GM04504 (cell line): ENCODE measurements at regions not wholly inside any gene's neighbourhood (a gene's known extent, or its start where the extent isn't known, plus 50 kb on each side); places are given as distances from the start of the nearest gene placed in this dataset.

Source experiments
- DNase-seq: peaks from one replicate; pipeline ENCODE4 v3.0.0-alpha.2; 2012; ENCODE audit warnings: low read depth

DNA sequence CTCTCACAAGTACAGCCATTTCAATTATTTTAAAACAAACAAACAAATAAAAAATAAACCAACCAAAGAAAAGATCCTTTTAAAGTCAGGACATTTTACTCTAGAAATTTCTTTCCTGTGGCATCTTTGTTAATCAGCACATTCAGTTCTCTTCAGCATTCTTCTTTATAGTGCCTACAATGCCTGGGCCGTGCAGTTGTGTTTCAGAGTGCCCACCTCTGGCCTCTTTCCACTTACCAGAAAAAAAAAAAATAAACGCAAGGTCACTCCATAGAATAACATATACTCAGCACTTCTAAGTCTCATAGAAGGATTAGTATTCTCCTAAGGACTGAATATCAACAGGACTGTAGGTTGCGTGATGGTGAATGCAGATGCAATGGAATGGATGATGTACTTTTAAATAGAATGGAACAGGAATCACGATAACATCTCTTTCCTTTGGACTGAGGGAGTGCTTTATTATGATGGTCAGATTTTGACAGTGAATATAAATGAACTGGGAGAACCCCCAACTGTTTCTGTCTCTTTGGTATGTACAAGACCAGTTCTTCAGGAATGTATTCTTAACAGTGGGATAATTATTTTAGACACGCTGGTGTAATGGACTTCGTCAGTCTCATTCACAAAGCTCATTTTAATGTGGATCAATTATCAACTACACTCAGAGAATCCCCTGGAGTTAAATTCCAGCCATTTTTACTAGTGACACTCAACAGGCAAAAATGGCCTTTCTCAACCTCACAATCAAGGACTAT is 125.0 kb upstream of the NBEA start:
- DNase-seq: no peak

DNA sequence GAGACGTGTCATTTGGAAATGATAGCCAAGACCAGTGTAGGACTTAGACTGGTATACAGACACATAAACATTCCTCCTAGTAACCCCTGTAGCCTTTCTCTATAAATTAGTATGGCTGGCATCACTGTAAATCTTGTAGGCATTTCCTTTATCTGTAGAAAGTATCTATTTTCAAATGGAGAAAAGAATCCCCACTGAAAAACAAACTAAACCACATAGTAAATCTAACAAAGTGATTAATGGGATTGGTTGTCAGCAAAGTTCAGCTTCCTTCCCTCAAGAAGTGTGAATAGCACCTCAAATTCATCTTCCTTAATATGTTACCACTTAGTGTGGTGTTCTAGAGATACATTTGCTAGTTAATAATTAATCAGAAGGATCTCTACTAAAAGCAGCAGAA is 119.4 kb upstream of the NBEA start:
- DNase-seq: no peak

DNA sequence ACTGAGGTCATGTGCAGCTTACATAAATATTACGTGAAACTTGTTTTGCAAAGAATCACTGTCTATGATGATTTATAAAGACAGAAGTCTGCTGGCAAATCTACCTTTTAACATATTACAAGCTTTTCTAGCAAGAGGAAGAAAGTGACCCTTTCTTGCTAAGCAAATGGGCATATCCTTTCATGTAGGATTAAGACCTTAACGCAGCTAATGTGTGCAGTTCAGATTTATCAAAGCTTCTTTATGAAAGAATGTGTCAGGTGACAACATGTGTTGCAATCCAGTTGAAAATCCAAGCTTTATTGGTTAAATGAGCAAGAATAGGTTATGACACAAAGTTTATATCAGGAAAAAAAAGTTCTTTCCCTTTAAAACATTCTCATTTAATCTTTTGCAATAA is 115.6 kb upstream of the NBEA start:
- DNase-seq: no peak

DNA sequence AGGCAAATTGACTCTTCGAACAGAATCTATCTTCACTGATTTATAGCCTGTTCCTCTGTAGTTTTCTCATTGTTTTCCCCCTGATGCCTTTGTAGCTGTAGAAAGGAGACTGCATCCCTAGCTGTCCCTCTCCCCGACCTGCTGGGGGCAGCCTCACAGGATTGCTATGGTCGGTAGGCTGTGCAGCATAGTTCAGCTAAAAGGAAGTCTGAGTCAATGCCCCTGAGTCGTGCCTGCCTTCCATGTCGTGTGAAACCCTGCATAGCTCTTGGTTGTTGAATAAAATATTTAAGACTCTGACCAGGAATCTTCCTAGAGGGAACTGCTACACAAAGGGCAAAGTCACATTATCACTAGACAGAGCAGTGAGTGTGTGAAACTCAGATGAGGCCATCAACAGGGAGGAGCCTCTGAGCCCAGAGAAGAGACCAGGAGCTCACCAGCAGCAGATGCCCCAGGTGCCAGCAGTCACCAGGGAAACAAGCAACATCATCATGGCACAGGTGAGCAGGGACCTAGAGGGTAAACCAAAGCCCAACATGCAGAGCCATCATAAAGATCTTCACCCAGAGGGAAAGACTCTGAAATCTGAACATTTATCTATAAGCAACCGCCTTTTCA is 108.4 kb upstream of the NBEA start:
- DNase-seq: no peak

DNA sequence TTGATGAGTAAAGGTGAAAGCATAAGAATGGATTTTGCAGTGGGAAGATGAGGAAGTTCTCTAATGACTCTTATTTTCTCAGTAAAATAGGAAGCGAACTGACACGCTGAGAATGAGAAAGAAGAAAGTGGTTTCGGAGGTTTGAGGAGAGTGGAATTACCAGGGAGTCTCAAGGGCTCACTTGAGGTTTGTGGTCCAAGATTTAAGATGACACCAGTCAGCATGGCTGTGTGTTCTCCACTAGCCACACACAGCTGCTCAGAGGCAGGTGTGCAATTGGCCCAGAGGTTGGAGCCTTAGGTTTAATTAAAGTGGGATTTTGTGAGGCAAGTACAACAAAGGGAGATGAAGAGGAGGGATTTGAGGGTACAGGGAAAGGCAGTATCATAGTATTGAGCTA is 99.6 kb upstream of the NBEA start:
- DNase-seq: no peak

DNA sequence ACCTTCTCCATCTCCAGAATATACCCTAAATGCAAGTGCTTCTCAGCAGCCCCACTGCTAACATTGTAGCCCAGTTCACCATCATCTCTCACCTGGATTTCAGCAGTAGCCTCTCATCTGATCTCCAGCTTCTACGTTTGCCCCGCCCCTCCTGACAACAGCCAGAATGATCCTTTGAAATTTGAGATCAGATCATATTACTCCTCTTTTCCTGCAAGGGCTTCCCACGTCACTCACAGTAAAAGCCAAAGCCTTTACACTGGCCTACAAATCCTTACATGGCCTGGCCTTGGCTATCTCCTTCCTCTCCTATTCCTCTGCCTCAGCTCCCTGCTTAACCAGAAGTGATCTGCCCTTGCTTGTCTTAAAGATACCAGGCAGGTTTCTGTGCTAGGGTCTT is 94.3 kb upstream of the NBEA start:
- no peak for DNase-seq

DNA sequence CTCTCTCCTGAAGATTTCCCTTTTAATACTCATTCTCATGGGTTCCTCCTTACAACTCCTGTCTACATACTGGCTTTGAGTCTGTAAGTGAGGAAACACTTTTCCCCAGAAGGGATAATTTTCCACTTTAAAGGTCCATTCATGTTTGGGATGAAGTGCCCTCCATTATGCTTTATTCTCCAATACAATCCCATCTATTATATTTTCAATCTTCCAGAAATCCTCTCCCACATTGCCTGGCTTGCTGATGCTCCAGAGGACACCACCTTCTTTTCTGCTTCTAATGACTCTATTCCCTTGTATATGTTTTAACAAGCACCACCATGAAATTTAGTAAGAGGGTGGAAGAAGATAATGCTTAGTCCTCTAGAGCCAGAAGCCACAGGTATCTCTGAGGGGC is 92.7 kb upstream of the NBEA start:
- no peak for DNase-seq

DNA sequence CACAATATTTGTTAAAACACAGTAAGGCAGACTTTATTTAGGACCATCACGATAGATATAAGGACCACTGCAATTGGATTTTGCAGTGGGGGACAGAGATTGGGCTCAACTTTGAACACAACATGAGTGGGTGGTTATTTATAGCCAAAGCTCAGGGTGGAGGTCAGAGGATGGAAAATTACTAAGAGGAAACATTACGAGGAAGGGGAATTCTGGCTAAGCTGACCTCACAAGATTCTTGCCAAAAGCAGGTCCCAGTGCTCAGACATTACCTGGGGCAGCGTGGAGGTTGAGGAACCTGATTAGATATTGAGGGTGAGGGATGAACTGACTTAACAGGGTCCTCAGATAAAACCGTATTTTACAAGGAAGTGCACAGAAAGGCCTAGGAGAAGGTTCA is 88.9 kb upstream of the NBEA start:
- no peak for DNase-seq

DNA sequence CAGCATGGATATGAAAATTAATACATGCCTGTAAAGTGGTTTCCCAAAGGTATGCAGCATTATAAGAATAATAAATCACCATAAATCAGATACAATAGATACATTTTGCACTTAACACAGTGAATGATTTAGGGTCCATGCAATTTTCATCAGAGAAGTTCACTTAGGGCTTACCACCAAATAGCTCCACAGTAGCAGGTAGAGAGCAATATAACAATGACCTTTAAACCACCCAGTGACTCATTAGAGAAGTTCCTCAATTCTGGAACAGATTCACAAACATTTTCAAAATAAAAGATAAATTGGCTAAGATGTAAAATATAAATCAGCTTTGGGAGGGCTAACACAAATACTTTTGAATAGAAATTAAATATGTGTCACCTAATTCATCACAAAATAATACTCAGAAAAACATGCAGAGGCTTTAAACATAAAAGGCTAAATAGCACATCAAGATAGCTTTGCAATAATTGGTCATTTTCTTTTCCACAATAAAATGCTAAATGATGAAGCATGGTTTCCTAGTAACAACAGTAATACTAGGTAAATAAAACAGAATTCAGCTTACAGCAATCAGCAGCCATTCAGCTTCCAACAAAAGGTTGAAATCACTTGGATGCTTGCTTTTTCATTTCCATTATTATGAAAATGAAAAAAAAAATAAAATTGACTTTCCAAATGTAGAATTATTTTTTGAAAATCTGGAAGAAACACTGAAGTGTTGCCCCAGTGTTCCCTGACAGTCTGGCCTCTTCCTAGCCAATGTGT is 84.3 kb upstream of the NBEA start:
- no peak for DNase-seq

DNA sequence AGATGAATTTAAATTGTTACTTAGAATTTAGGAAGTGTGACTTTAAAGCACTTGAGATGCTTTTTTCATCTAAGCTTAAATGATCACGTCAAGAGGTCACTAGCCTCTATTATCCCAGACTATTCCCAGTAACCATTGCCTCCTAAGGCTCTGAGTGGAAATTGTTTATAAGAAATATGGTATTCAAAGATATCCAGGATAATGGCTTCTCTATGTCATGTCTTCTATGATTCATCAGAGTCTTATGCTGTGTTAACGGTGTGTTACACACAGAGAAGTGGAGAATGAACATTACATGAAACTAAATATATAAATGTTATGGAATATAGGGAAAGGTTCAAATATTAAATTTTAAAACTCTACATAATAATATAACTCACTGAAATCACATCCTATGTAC is 79.8 kb upstream of the NBEA start:
- no peak for DNase-seq

DNA sequence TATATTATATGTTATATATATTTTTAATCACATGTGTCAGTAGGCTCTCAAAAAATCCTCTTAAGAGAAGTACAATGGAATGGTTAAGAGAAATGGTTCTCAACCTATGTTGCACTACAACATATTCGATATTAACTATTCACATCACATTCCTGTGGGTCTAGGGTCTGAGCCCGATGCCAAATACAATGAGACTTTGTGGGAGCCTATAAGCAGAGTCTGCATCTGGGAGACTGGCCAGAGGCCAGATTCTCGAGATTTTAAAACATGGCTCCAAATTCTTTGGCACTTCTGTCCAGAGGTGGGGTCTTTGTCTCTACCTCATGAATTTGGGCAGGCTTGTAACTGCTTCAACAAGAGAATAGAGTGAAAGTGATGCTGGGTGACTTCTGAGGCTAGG is 79.4 kb upstream of the NBEA start:
- no peak for DNase-seq

DNA sequence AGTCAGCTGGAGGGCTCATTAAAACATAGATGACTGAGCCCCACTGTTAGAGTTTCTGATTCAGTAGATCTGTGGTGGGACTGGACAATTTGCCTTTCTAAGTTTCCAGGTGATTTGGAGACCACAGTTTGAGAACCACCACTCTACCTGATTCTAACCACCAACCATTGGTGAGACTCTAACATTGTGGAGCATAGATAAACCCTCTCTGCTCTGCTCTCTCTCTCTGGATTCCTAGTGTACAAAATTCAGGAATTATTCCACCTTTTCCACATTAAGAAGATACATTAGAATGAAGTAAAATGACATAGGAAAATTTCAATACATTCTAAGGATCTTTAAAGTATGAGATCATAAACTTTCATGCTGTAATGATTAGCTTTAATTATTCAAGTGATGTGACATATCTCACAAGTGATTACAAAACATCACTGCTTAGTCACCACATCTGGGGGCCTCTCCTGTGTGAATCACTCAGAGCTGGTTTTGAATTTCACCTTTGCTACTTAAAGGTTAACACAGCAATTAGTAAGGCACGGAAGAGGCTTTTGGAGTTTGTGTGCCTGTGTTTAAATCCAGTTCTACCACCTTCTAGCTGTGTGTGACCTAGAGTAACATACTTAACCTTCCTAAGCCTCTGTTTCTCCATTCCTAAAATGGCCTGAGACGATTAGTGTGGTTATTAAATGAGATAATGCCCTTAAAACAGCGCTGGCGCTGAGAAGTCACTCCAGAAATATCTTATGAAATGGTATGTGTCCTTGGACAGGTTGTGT is 78.5 kb upstream of the NBEA start:
- peak; percentile 81 for DNase-seq

DNA sequence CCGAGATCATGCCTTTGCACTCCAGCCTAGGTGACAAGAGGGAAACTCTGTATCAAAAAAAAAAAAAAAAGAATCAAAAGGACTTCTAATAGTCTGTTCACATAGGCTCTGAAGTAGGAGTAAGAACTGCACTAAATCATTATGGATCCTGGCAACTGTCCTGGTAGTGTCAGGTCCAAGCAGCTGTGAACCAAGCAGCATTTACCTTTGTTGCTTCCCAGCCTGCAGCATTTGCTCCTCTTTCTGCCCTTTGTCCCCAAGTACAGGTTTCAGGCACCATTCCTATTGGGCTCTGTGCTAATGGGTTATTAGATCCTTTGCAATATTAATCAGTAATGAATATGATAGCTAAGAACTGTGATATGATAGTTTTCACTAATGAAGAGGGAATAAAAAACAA is 77.4 kb upstream of the NBEA start:
- DNase-seq: no peak

DNA sequence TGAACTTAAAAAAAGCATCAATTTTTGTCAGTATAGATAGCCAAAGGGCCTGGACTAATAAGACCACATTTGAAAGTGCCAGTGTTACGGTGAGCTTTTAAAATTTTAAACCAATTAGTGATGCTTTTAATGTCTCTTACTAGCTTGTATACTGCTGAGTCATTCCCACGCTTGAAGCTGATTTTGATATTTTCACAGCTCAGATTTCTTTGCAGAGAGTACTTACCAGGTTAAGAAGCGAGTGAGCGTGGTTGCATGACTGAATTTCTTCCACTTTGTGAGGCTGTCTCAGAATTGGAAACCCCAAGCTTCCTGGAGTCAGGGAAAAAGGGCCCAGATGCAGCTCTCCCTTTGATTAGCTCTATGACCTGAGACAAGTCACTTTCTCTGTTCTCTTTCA is 74.5 kb upstream of the NBEA start:
- peak; percentile 9 for DNase-seq

DNA sequence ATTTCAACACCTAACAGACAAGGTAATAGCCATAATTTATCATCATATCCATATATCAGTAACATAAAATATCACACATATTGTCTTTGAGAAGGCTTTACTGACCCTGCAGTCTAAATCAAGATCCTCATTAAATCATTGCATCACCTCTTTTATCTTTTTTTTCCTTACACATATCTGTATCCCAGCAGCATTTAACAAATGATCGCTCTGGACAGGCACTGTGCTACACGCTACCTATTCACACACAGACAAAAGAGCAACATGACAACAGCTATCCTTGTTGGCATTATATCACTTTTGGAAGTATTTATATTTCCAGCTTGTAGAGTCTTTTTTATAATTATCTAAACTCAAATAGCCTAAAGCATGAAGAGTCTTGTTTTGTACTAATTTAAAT is 73.3 kb upstream of the NBEA start:
- no peak for DNase-seq

DNA sequence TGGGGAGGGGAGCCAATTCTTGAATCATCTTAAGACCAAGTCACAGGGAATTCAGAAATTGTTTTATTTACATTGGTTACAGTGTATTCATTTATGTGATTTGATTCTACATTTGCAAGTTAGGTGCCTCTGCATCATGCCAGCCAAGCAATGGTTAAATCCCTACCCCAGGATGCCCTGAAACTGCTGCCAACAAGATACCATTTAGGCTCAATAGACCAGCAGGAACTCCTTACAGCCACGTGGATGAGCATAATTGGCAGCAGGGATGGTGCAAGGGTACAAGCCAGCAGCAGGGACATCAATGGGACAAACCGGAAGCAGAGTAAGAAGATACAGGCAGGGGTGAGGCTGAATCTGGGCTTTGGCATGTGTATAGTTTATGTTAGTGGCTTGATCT is 72.4 kb upstream of the NBEA start:
- no peak for DNase-seq

DNA sequence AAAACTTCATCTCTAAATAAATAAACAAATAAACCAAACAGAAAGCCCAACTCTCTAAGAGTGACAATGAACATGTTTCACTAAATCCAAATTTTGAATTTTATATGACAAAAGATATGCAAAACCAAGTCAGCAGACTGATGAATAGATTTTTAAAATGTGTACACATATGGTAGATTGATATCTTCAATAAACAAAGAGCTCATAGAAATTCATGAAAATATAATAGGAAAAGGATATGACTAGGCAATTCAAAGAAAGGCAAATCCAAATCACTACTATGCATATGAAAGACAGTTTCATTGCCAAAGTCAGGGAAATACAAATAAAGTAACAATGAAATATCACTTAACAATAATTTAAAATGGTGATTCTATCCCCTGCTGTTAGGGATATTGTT is 63.7 kb upstream of the NBEA start:
- DNase-seq: no peak

DNA sequence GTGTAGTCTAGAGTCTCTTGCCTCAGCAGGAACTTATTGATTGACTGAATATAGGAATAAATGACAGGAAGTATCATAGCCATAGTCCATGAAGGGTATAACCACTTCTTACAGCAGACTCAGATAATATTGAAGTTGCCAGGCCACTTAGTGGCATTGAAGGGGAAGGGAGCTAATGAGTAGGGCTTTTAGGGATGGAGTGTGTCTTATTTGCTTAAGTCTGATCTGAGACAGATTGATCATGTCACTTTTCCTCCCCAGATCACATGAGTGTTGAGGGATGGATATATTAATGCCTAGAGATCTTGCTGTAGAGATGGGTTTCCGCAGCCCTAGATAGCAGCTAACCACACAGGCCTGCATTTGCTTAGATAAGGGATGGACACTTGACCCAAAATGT is 62.2 kb upstream of the NBEA start:
- DNase-seq: no peak

DNA sequence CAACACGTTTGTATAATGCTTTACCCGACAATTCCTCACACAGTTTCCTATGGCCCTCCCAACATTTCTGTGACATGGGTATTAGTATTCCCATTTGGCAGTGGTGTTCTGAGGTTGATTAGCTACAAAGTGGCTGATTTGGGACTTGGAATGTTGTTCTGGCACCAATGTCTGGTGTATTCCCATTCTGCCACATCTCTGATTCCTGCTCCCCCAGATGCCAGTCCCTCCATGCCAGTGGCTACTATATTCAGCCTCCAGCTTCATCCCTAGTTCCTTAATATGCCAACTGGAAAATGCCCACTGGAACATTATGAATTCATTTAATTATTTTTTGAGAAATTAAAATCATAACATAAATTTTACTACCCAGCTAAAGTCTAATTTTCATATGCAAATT is 60.6 kb upstream of the NBEA start:
- no peak for DNase-seq

DNA sequence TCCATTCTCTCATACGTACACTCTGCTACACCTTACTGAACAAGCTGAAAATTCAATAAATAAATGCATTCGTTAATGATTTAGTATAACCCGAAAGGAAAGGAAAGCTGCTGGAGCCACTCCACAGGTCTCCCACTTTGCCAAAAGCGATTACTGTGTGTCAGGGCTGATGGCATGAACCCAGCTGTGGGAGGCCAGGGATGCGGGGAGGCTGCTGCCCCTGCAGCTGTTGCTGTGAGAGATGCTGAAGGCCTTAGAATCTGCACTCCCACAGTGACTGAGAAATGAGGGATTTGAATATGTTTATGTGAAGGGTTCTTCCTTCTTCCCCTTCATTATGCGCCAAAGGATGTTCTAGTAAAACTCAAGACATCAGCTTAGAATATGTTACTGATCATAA is 58.7 kb upstream of the NBEA start:
- DNase-seq: no peak

DNA sequence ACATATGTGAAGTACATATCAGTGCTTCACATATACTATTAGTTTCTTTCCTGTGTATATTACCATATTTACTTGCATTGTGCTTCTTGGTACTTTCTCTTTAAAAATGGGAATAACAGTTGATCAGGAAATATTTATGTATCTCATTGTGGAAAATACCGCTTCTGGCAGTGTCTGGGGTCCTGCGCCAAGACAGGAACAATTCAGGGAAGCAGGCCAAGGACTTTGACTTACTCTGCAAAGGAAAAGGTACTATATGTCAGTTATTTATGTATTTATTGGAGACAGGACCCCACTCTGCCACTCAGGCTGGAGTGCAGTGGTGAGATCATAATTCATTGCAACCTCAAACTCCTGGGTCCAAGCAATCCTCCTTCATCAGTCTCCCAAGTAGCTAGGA is 57.7 kb upstream of the NBEA start:
- no peak for DNase-seq

DNA sequence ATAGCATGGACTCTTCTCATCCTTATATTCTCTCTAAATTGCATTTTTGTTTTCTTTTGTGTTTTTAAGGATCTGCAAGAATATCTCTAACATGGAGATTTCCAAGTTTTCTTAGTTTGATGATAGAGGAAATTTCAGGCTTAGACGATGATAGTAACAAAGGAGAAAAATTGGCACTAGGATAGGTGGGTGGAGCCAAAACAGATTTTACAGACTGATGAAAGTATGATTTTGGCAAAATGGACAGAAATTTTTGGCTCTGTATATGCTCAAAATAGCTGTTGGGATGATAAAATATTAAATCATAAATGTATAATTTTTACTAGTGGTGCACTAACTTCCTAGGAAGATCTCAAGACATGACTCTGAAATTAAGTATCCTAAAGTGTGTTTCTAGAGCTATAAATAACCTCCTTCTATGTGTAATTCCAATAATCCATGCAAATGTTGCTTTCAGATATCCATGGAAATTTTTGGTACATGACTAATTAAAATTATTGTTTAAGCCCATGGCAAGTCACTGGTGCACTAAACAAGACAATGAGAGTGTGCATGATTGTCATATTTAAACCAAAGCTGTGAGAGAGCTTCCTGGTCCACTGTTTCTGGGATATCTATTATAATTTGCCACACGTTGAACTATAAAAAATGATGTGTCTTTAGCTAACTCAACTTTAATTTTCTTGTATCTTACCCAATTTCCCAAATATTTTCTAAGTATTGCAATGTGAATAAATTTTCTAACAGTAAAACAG is 55.8 kb upstream of the NBEA start:
- peak; percentile 15 for DNase-seq
